Hepatocyte (in vitro differentiated cells): ENCODE measurements at regions not wholly inside any gene's neighbourhood (a gene's known extent, or its start where the extent isn't known, plus 50 kb on each side); places are given as distances from the start of the nearest gene placed in this dataset.

ENCODE experiments used
- DNase-seq: peaks from one replicate; pipeline ENCODE4 v3.0.0-alpha.2; 2016; ENCODE audit warnings: low spot score
- H2AFZ ChIP-seq: fragments of 200-600 bp; sonication (generic); 2 replicates; pipeline ENCODE4 v1.6.0; 2016; ENCODE audit warnings: antibody characterized with exemption, mild to moderate bottlenecking
- H3K27ac ChIP-seq: fragments of 200-600 bp; sonication (generic); 2 replicates; pipeline ENCODE4 v1.5.1; 2016; ENCODE audit warnings: mild to moderate bottlenecking
- H3K27me3 ChIP-seq: fragments of 200-600 bp; sonication (generic); 2 replicates; pipeline ENCODE4 v1.6.1; 2016
- H3K36me3 ChIP-seq: fragments of 200-600 bp; sonication (generic); replicated peaks from 2 replicates; pipeline ENCODE4 v1.5.1; 2016; ENCODE audit warnings: low read depth; ENCODE audit not compliant: insufficient read depth
- H3K4me1 ChIP-seq: fragments of 200-600 bp; sonication (generic); 2 replicates; pipeline ENCODE4 v1.5.1; 2016; ENCODE audit warnings: mild to moderate bottlenecking, moderate library complexity; ENCODE audit not compliant: insufficient read depth
- H3K4me2 ChIP-seq: fragments of 200-600 bp; sonication (generic); 2 replicates; pipeline ENCODE4 v1.6.0; 2016
- H3K4me3 ChIP-seq: fragments of 200-600 bp; sonication (generic); 2 replicates; pipeline ENCODE4 v1.5.1; 2016; ENCODE audit warnings: mild to moderate bottlenecking
- H3K79me2 ChIP-seq: fragments of 200-600 bp; sonication (generic); 2 replicates; pipeline ENCODE4 v1.6.0; 2017; ENCODE audit warnings: mild to moderate bottlenecking
- H3K9me2 ChIP-seq: fragments of 200-600 bp; sonication (generic); replicated peaks from 2 replicates; pipeline ENCODE4 v1.6.0; 2017; ENCODE audit warnings: mild to moderate bottlenecking; ENCODE audit not compliant: insufficient read depth
- H3K9me3 ChIP-seq: fragments of 200-600 bp; sonication (generic); 2 replicates; pipeline ENCODE4 v1.5.1; 2016; ENCODE audit warnings: low read depth, mild to moderate bottlenecking
- H4K20me1 ChIP-seq: fragments of 200-600 bp; sonication (generic); 2 replicates; pipeline ENCODE4 v1.6.0; 2016; ENCODE audit warnings: mild to moderate bottlenecking; ENCODE audit not compliant: insufficient read depth, poor library complexity, severe bottlenecking
- EZH2 ChIP-seq: fragments of 200-600 bp; sonication (generic); IDR thresholded peaks from 2 replicates; pipeline ENCODE4 v1.6.1; 2016; ENCODE audit warnings: antibody characterized with exemption, mild to moderate bottlenecking, borderline replicate concordance
- EZH2phosphoT487 ChIP-seq: fragments of 200-600 bp; sonication (generic); IDR thresholded peaks from one replicate; pipeline ENCODE4 v1.6.1; 2018; ENCODE audit warnings: antibody characterized with exemption, mild to moderate bottlenecking, low read depth, moderate library complexity; ENCODE audit not compliant: unreplicated experiment, severe bottlenecking
- WGBS: methylation state at CpG from one replicate; pipeline ENCODE4 v1.1.6; 2016; ENCODE audit warnings: low lambda C conversion rate; ENCODE audit errors: missing lambda C conversion rate; 5-methylcytosine and 5-hydroxymethylcytosine counted together
- TF ChIP-seq, protein P1 (sequence below): fragments of 200-600 bp; sonication (generic); IDR thresholded peaks from 2 replicates; pipeline ENCODE4 v1.5.1; 2016; ENCODE audit warnings: antibody characterized with exemption, mild to moderate bottlenecking; ENCODE audit not compliant: poor library complexity

- Histone ChIP-seq H3K36me3 (no peaks in the 10 kb centered on the region), H2AFZ (no peak overlapping the region), H3K9me2 (no peaks in the 10 kb centered on the region), H3K27me3 (no peaks in the 10 kb centered on the region), H4K20me1 (no peaks in the 10 kb centered on the region), H3K79me2 (no peaks in the 10 kb centered on the region), H3K4me2 (no peak overlapping the region), H3K4me3 (no peak overlapping the region), H3K9me3 (no peaks in the 10 kb centered on the region), H3K4me1 (no peaks in the 10 kb centered on the region), H3K27ac (no peak overlapping the region)
- no peak for DNase-seq
- TF ChIP-seq, protein P1, sequence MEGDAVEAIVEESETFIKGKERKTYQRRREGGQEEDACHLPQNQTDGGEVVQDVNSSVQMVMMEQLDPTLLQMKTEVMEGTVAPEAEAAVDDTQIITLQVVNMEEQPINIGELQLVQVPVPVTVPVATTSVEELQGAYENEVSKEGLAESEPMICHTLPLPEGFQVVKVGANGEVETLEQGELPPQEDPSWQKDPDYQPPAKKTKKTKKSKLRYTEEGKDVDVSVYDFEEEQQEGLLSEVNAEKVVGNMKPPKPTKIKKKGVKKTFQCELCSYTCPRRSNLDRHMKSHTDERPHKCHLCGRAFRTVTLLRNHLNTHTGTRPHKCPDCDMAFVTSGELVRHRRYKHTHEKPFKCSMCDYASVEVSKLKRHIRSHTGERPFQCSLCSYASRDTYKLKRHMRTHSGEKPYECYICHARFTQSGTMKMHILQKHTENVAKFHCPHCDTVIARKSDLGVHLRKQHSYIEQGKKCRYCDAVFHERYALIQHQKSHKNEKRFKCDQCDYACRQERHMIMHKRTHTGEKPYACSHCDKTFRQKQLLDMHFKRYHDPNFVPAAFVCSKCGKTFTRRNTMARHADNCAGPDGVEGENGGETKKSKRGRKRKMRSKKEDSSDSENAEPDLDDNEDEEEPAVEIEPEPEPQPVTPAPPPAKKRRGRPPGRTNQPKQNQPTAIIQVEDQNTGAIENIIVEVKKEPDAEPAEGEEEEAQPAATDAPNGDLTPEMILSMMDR: no peak
- TF ChIP-seq EZH2phosphoT487 (no peak), EZH2 (no peak)
- WGBS: 92% methylated on average over 3 of the region's 3 CpGs
Measured at GRCh38 chr20:22496817-22497216, 87.6 kb downstream of the FOXA2 start.

- no peaks in the 10 kb centered on the region for H3K79me2 ChIP-seq
- H3K27me3 ChIP-seq: no peaks in the 10 kb centered on the region
- DNase-seq: no peak
- H3K27ac ChIP-seq: no peak overlapping the region
- H3K36me3 ChIP-seq: no peaks in the 10 kb centered on the region
- TF ChIP-seq EZH2phosphoT487 (no peak), EZH2 (no peak)
- TF ChIP-seq, protein P1: no peak
- H3K4me3 ChIP-seq: no peak overlapping the region
- no peak overlapping the region for H2AFZ ChIP-seq
- H4K20me1 ChIP-seq: no peaks in the 10 kb centered on the region
- WGBS: 96% methylated on average over 2 of the region's 2 CpGs
- no peaks in the 10 kb centered on the region for H3K9me3 ChIP-seq
- no peaks in the 10 kb centered on the region for H3K9me2 ChIP-seq
- no peaks in the 10 kb centered on the region for H3K4me1 ChIP-seq
- no peak overlapping the region for H3K4me2 ChIP-seq
Measured at GRCh38 chr20:22495789-22496188, 88.6 kb downstream of the FOXA2 start.

- Histone ChIP-seq H3K27ac (no peak overlapping the region), H3K4me2 (no peak overlapping the region), H2AFZ (no peak overlapping the region), H3K79me2 (no peaks in the 10 kb centered on the region), H3K9me3 (no peaks in the 10 kb centered on the region), H3K4me3 (no peak overlapping the region), H3K36me3 (no peaks in the 10 kb centered on the region), H3K9me2 (no peaks in the 10 kb centered on the region), H3K4me1 (no peaks in the 10 kb centered on the region), H3K27me3 (no peaks in the 10 kb centered on the region), H4K20me1 (no peaks in the 10 kb centered on the region)
- TF ChIP-seq EZH2phosphoT487 (no peak), EZH2 (no peak)
- TF ChIP-seq, protein P1: no peak
- 87% methylated on average over 2 of the region's 2 CpGs for WGBS
- no peak for DNase-seq
Measured at GRCh38 chr20:22495172-22495571, 89.2 kb downstream of the FOXA2 start.

GRCh38 chr20:22492497-22492896, 91.9 kb downstream of the FOXA2 start:
- Histone ChIP-seq H3K36me3 (no peaks in the 10 kb centered on the region), H4K20me1 (no peaks in the 10 kb centered on the region), H3K4me1 (peaks cover 9% of the 10 kb centered on the region), H3K27me3 (no peaks in the 10 kb centered on the region), H3K79me2 (no peaks in the 10 kb centered on the region), H3K4me3 (no peak overlapping the region), H3K27ac (no peak overlapping the region), H2AFZ (no peak overlapping the region), H3K9me3 (no peaks in the 10 kb centered on the region), H3K9me2 (no peaks in the 10 kb centered on the region), H3K4me2 (no peak overlapping the region)
- no peak for DNase-seq
- WGBS: 88% methylated on average over 2 of the region's 2 CpGs
- TF ChIP-seq EZH2phosphoT487 (no peak), EZH2 (no peak)
- TF ChIP-seq, protein P1: no peak
